ENCODE measurements at regions not wholly inside any gene's neighbourhood (a gene's known extent, or its start where the extent isn't known, plus 50 kb on each side); places are given as distances from the start of the nearest gene placed in this dataset.
A peak's percentile ranks its signal among the peaks of the same experiment; 100 is the strongest.

DNA sequence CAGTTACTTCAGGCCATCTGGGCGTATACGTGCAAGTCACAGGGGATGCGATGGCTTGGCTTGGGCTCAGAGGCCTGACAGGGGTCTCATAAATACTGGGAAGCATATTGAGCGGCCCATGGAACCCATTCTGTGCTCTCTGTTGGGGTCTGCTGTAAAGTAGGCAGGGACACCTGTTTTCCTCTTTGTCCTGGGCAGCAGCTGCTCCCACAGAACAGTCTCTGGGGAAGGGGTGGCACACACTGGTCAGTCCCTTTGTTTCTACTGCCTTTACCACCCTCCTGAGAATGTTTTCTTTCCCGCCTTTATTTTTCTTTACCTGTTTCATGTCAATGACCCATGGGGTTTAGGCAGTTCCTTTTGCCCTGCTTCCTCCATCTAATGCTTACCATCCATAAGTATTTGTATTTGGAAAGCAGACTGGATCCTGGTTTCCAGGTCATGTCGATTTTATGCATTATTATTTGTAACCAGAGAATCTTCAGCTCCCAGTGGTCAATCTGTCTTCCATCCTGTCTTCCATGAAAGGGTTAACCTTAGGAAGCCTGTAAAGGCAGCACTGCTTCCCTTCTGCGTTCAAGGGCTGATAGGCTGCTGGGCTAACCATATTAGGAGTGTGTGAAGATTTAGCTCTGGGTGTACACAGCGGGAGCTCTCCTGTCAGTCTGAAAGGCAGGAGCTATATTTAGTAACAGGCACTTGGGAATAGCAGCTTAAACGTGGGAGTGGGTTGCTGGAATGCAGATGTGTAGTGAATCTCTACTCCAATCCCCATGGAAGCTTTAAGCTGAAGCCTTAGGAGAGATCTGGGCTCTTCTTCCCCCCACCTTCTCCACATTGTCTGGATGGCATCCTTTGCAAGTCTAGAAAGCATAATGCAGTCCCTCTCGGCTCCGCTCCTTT is 124.0 kb downstream of the DYRK2 start:
- no peaks in the 10 kb centered on the region for H3K36me3 ChIP-seq (ENCODE audit: control insufficient read depth, insufficient read depth, low read length)
- no peak for DNase-seq (ENCODE audit: low read depth)

GRCh38 chr12:67773896-67774295 is 125.4 kb downstream of the DYRK2 start:
- no peaks in the 10 kb centered on the region for H3K27me3 ChIP-seq (ENCODE audit: control insufficient read depth, insufficient read depth, low read length)
- TF ChIP-seq, protein P1, sequence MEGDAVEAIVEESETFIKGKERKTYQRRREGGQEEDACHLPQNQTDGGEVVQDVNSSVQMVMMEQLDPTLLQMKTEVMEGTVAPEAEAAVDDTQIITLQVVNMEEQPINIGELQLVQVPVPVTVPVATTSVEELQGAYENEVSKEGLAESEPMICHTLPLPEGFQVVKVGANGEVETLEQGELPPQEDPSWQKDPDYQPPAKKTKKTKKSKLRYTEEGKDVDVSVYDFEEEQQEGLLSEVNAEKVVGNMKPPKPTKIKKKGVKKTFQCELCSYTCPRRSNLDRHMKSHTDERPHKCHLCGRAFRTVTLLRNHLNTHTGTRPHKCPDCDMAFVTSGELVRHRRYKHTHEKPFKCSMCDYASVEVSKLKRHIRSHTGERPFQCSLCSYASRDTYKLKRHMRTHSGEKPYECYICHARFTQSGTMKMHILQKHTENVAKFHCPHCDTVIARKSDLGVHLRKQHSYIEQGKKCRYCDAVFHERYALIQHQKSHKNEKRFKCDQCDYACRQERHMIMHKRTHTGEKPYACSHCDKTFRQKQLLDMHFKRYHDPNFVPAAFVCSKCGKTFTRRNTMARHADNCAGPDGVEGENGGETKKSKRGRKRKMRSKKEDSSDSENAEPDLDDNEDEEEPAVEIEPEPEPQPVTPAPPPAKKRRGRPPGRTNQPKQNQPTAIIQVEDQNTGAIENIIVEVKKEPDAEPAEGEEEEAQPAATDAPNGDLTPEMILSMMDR (IDR thresholded peaks at IDR 0.05; ENCODE audit: insufficient read depth, low read length, poor library complexity, severe bottlenecking): no peak
- no peak for DNase-seq (ENCODE audit: low read depth)
- no peaks in the 10 kb centered on the region for H3K36me3 ChIP-seq (ENCODE audit: control insufficient read depth, insufficient read depth, low read length)
- H3K4me3 ChIP-seq (ENCODE audit: low read depth, low read length): no peak overlapping the region

More for the DNA sequence above, 124.0 kb downstream of the DYRK2 start:
- Histone ChIP-seq H3K4me3 (ENCODE audit: low read depth, low read length) (no peak overlapping the region), H3K27me3 (ENCODE audit: control insufficient read depth, insufficient read depth, low read length) (no peaks in the 10 kb centered on the region)
- TF ChIP-seq, protein P1 (IDR thresholded peaks at IDR 0.05; ENCODE audit: insufficient read depth, low read length, poor library complexity, severe bottlenecking): no peak

DNA sequence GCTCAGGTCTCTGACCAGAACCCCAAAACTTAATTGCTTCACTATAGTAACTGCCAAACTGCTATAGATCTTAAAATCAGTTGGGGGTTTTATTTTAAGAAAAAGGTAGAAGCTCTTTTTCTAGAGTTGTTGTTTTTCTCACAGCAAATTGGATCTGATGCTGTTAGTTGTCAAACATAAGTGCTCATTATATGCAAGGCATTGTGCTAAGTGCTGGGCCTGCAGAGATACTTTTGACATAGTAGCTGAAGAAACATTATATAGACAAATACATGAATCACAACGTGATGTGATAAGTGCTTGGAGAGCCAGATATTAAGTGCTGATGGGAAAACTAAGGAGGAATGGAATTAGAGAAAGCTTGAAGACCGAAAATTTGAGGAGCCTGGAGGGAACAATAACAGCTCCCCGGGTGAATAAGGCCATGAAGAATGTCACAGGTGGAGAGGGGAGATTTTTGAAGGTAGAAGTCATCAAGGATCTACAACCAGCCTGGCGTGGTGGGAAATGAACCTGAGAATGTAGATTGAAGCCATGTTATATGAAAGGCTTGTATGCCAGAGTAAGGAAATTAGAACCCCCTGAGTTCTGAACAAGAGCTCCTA is 126.5 kb downstream of the DYRK2 start:
- TF ChIP-seq, protein P1 (IDR thresholded peaks at IDR 0.05; ENCODE audit: insufficient read depth, low read length, poor library complexity, severe bottlenecking): no peak
- Histone ChIP-seq H3K27me3 (ENCODE audit: control insufficient read depth, insufficient read depth, low read length) (no peaks in the 10 kb centered on the region), H3K4me3 (ENCODE audit: low read depth, low read length) (no peak overlapping the region), H3K36me3 (ENCODE audit: control insufficient read depth, insufficient read depth, low read length) (no peaks in the 10 kb centered on the region)
- peak; percentile 32 for DNase-seq (ENCODE audit: low read depth)

- no peaks in the 10 kb centered on the region for H3K36me3 ChIP-seq (ENCODE audit: control insufficient read depth, insufficient read depth, low read length)
- no peaks in the 10 kb centered on the region for H3K27me3 ChIP-seq (ENCODE audit: control insufficient read depth, insufficient read depth, low read length)
- TF ChIP-seq, protein P1 (IDR thresholded peaks at IDR 0.05; ENCODE audit: insufficient read depth, low read length, poor library complexity, severe bottlenecking): no peak
- no peak for DNase-seq (ENCODE audit: low read depth)
- no peak overlapping the region for H3K4me3 ChIP-seq (ENCODE audit: low read depth, low read length)
Observed at GRCh38 chr12:67780580-67781084, 132.1 kb downstream of the DYRK2 start.

DNA sequence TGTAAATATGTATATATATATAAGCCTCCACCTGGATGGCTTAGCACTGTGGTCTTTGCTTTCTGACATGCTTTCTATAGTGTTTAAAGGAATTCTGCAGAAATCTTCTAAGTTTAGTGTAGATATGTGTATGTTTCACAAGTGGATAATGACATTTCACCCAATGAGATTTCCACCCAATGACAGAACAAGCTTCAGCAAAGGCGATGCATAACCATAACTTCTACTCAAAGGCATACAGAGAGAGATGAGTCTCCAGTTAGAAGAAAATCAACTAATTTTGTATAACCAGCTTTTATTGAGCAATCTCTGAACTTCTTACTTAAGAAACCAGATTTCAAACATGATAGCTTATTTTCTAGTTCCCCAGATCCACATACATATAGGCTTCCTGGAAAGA is 134.0 kb downstream of the DYRK2 start:
- TF ChIP-seq, protein P1 (IDR thresholded peaks at IDR 0.05; ENCODE audit: insufficient read depth, low read length, poor library complexity, severe bottlenecking): no peak
- H3K27me3 ChIP-seq (ENCODE audit: control insufficient read depth, insufficient read depth, low read length): no peaks in the 10 kb centered on the region
- DNase-seq (ENCODE audit: low read depth): no peak
- no peak overlapping the region for H3K4me3 ChIP-seq (ENCODE audit: low read depth, low read length)
- no peaks in the 10 kb centered on the region for H3K36me3 ChIP-seq (ENCODE audit: control insufficient read depth, insufficient read depth, low read length)
